Bronchial epithelial cell (primary cell): ENCODE measurements at regions not wholly inside any gene's neighbourhood (a gene's known extent, or its start where the extent isn't known, plus 50 kb on each side); places are given as distances from the start of the nearest gene placed in this dataset.
"Not testable (repeated sequence)": the region's sequence is repeated elsewhere in the genome, so short reads cannot be mapped to it uniquely, and the experiment has no call there.

Experiments used
- DNase-seq: peaks from one replicate; pipeline ENCODE4 v3.0.0-alpha.2; 2010; ENCODE audit warnings: low read depth
- FAIRE-seq: peaks from 2 replicates; lab custom pipeline; 2011; peaks lifted over from hg19 to GRCh38; lab: Jason Lieb, UNC
- H3K27me3 ChIP-seq: 2 replicates; pipeline ENCODE4 v1.5.1; 2011; ENCODE audit warnings: low read length; ENCODE audit not compliant: control insufficient read depth, insufficient read depth
- H3K36me3 ChIP-seq: 2 replicates; pipeline ENCODE4 v1.5.1; 2011; ENCODE audit warnings: low read length; ENCODE audit not compliant: control insufficient read depth, insufficient read depth
- H3K4me3 ChIP-seq: 2 replicates; pipeline ENCODE4 v1.5.1; 2011; ENCODE audit warnings: mild to moderate bottlenecking, low read depth, low read length, control low read depth
- TF ChIP-seq, protein P1 (sequence below): IDR thresholded peaks from 2 replicates; pipeline ENCODE4 v1.5.1; 2011; ENCODE audit warnings: mild to moderate bottlenecking, moderate library complexity, low read length, control low read depth, inconsistent platforms; ENCODE audit not compliant: insufficient read depth, severe bottlenecking

DNA sequence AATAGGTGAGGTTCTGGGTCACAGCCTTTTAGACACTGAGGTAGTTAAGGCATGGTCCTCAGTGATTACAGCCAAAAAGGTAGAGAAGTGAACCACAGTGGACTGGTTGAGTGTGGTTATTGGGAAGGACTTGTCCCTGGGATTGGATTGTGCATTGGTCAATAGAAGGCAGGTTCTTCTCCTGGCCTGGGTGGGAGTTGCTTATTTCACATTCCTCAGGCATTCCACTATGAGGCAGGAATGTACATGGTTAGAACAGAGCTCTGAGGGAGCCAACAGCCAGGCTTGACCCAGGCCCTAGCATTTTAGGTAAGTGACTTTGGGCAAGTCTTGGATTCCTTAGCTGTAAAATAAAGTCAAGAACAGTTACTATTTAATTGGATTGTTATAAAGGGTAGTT lies 97.9 kb upstream of the MARK1 start:
- DNase-seq: peak; percentile 31
- no peak overlapping the region for H3K4me3 ChIP-seq
- H3K36me3 ChIP-seq: no peaks in the 10 kb centered on the region
- H3K27me3 ChIP-seq: peaks cover 1% of the 10 kb centered on the region
- TF ChIP-seq, protein P1, sequence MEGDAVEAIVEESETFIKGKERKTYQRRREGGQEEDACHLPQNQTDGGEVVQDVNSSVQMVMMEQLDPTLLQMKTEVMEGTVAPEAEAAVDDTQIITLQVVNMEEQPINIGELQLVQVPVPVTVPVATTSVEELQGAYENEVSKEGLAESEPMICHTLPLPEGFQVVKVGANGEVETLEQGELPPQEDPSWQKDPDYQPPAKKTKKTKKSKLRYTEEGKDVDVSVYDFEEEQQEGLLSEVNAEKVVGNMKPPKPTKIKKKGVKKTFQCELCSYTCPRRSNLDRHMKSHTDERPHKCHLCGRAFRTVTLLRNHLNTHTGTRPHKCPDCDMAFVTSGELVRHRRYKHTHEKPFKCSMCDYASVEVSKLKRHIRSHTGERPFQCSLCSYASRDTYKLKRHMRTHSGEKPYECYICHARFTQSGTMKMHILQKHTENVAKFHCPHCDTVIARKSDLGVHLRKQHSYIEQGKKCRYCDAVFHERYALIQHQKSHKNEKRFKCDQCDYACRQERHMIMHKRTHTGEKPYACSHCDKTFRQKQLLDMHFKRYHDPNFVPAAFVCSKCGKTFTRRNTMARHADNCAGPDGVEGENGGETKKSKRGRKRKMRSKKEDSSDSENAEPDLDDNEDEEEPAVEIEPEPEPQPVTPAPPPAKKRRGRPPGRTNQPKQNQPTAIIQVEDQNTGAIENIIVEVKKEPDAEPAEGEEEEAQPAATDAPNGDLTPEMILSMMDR: no peak
- FAIRE-seq: no peak

DNA sequence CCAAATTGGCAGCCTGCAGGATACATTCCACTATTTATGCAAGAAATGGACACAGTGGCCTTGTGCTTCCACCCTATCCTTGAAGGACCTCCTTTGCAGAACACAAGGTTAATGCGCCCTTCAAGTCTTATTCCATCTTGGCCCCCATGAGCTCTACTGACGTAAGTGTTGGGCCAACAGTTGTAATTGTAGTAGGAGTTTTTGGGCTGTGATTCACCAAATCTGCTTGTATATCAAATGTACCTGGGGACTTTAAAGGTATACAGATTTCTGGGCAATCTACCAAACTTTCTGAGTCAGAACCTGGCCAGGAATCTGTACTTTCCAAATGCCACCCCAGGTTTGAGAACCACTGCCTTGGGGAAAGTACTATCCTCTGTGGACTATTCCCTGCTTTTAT lies 100.9 kb upstream of the MARK1 start:
- DNase-seq: peak; percentile 89
- Histone ChIP-seq H3K27me3 (no peaks in the 10 kb centered on the region), H3K36me3 (no peaks in the 10 kb centered on the region), H3K4me3 (no peak overlapping the region)
- FAIRE-seq: peak; percentile 13
- TF ChIP-seq, protein P1: no peak

DNA sequence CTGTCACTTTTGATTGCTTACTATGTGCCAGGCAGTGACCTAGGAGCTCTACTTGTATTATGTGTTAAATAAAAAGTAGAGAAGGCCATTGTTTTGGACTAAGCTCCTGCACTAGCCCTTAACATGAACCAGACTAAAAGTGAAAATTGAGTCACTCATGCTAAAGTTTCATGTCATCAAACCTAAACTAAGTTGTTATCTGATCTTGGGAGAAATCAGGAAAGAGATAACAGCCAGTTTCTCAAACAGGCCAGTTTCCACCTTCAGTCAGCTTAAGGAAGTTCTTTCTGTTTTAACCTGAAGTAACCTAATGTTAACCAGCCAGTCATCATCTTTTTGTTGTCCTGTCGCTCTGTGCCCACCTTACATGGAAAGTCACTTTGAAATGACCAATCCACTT lies 102.1 kb upstream of the MARK1 start:
- Histone ChIP-seq H3K36me3 (no peaks in the 10 kb centered on the region), H3K4me3 (no peak overlapping the region), H3K27me3 (no peaks in the 10 kb centered on the region)
- no peak for FAIRE-seq
- no peak for DNase-seq
- TF ChIP-seq, protein P1: no peak

DNA sequence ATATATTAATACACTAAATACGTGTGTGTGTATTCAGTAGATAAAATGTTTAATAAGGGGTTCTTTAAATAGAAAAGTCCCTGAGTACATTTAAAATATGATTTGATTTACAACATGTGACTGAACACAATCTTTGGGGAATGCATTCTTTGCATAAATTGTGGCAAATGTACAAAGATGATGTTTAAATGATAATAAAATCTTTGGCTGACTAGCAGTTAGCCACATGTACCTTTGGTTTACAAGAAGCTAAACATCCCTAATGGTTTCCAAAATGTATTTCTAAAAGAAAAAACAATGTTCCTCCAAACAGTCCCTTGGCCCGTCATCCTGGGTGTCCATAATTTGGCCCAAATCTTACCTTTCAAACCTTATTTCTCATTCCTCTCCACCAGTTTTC lies 106.4 kb upstream of the MARK1 start:
- H3K4me3 ChIP-seq: no peak overlapping the region
- H3K27me3 ChIP-seq: no peaks in the 10 kb centered on the region
- H3K36me3 ChIP-seq: no peaks in the 10 kb centered on the region
- DNase-seq (no peak), FAIRE-seq (no peak)
- TF ChIP-seq, protein P1: no peak

DNA sequence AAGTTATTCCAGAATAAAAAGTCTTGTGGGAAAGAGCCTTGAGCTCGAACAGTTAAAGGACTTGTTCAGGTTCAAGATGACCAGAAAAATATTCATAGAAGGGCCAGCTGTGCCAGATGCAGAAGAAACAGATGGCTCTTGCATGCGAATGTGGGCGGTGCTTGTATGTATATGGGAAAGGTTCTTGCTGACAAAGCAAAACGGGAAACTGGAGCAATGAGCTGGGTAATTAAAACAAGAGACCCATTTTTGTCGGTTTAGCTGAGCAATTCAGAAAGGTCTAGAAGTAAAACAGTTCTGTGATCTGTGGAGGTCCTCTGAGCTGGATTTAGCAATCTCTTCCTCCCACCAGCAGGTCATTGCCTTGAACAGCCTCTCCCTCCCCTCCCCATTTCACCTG lies 107.2 kb upstream of the MARK1 start:
- H3K4me3 ChIP-seq: no peak overlapping the region
- H3K36me3 ChIP-seq: no peaks in the 10 kb centered on the region
- TF ChIP-seq, protein P1: no peak
- no peaks in the 10 kb centered on the region for H3K27me3 ChIP-seq
- FAIRE-seq: no peak
- no peak for DNase-seq

DNA sequence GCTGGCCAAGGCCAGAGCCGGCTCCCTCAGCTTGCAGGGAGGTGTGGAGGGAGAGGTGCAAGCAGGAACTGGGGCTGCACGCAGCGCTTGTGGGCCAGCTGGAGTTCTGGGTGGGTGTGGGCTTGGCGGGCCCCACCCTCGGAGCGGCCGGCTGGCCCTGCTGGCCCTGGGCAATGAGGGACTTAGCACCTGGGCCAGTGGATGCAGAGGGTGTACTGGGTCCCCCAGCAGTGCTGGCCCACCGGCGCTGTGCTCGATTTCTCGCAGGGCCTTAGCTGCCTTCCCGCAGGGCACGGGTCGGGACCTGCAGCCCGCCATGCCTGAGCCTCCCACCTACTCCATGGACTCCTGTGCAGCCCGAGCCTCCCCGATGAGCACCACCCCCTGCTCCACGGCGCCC lies 115.6 kb upstream of the MARK1 start:
- not testable (repeated sequence) for H3K27me3 ChIP-seq, H3K36me3 ChIP-seq, FAIRE-seq, H3K4me3 ChIP-seq, DNase-seq
